KMS-11 (cell line): ENCODE measurements at regions not wholly inside any gene's neighbourhood (a gene's known extent, or its start where the extent isn't known, plus 50 kb on each side); places are given as distances from the start of the nearest gene placed in this dataset.

ENCODE experiments used
- H2AFZ ChIP-seq: fragments of 200-600 bp; sonication (generic); 2 replicates; pipeline ENCODE4 v1.6.1; 2016; ENCODE audit warnings: antibody characterized with exemption, mixed run types, low read depth
- H3K27ac ChIP-seq: fragments of 200-600 bp; sonication (generic); 2 replicates; pipeline ENCODE4 v1.6.1; 2016; ENCODE audit warnings: mild to moderate bottlenecking, mixed run types
- H3K27me3 ChIP-seq: fragments of 200-600 bp; sonication (generic); 2 replicates; pipeline ENCODE4 v1.6.1; 2017; ENCODE audit warnings: mild to moderate bottlenecking, low read depth, mixed run types, moderate library complexity; ENCODE audit not compliant: insufficient read depth
- H3K36me3 ChIP-seq: fragments of 200-600 bp; sonication (generic); 2 replicates; pipeline ENCODE4 v1.6.1; 2017; ENCODE audit warnings: mild to moderate bottlenecking, mixed run types; ENCODE audit not compliant: insufficient read depth
- H3K4me1 ChIP-seq: fragments of 200-600 bp; sonication (generic); 2 replicates; pipeline ENCODE4 v1.6.1; 2016; ENCODE audit warnings: mild to moderate bottlenecking, low read depth, mixed run types; ENCODE audit not compliant: poor library complexity, severe bottlenecking
- H3K4me2 ChIP-seq: fragments of 200-600 bp; sonication (generic); 2 replicates; pipeline ENCODE4 v1.7.0; 2016; ENCODE audit warnings: mild to moderate bottlenecking, mixed run types
- H3K4me3 ChIP-seq: fragments of 200-600 bp; sonication (generic); IDR thresholded peaks from 2 replicates; pipeline ENCODE4 v1.6.1; 2017; ENCODE audit warnings: low read depth, low read length, mixed read lengths; ENCODE audit not compliant: insufficient read depth
- H3K79me2 ChIP-seq: fragments of 200-600 bp; sonication (generic); 2 replicates; pipeline ENCODE4 v1.6.1; 2016; ENCODE audit warnings: low read depth, mixed run types; ENCODE audit not compliant: insufficient read depth
- H3K9ac ChIP-seq: fragments of 200-600 bp; sonication (generic); 2 replicates; pipeline ENCODE4 v1.6.1; 2016; ENCODE audit warnings: mild to moderate bottlenecking, mixed run types
- H4K20me1 ChIP-seq: fragments of 200-600 bp; sonication (generic); 2 replicates; pipeline ENCODE4 v1.6.1; 2016; ENCODE audit warnings: mild to moderate bottlenecking, mixed run types; ENCODE audit not compliant: insufficient read depth
- TF ChIP-seq, protein P1 (sequence below): fragments of 200-600 bp; sonication (generic); conservative IDR thresholded peaks from 2 replicates; pipeline ENCODE4 v1.6.1; 2017; ENCODE audit warnings: low read depth, mild to moderate bottlenecking, antibody characterized with exemption, low read length, moderate library complexity, mixed read lengths

DNA sequence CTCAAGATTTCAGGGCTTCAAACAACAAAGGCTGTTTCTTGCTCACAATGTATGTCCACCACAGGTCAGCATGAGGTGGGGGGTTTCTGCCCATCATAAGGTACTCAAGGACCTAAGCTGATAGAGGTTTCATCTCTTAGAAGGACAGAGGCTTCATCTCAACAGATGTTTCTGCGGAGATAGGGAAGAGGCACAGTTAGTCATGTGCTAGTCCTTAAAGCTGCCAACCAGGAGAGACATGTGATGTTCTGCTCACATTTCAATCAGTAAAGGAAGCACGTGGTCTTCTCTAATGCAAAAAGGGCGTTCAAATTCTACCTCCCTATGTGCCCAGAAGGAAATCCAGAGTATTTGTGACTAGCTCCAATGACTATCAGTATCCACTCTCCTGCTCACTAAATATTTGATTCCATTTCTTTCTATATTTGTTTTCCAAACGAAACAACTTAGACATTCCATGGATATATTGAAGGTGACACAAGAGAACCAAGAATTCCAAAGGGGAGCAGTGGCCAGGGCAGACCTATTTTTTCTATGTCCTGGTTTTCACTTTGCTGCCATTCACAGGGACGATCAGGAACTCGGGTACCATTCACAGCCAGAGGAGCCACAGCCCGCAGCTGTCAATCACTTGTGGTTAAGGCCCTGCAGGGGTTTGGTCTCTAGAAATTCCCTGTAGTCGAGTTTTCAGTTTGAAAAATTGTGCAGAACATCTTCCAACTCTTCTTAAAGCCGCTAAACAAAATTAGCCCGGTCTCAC is 173.2 kb upstream of the FOXA2 start:
- Histone ChIP-seq H3K27me3 (no peaks in the 10 kb centered on the region), H3K4me3 (no peak overlapping the region), H3K9ac (no peak overlapping the region), H3K36me3 (no peaks in the 10 kb centered on the region), H3K4me1 (no peaks in the 10 kb centered on the region), H2AFZ (no peak overlapping the region), H4K20me1 (no peaks in the 10 kb centered on the region), H3K4me2 (no peak overlapping the region), H3K27ac (no peak overlapping the region), H3K79me2 (no peaks in the 10 kb centered on the region)
- TF ChIP-seq, protein P1, sequence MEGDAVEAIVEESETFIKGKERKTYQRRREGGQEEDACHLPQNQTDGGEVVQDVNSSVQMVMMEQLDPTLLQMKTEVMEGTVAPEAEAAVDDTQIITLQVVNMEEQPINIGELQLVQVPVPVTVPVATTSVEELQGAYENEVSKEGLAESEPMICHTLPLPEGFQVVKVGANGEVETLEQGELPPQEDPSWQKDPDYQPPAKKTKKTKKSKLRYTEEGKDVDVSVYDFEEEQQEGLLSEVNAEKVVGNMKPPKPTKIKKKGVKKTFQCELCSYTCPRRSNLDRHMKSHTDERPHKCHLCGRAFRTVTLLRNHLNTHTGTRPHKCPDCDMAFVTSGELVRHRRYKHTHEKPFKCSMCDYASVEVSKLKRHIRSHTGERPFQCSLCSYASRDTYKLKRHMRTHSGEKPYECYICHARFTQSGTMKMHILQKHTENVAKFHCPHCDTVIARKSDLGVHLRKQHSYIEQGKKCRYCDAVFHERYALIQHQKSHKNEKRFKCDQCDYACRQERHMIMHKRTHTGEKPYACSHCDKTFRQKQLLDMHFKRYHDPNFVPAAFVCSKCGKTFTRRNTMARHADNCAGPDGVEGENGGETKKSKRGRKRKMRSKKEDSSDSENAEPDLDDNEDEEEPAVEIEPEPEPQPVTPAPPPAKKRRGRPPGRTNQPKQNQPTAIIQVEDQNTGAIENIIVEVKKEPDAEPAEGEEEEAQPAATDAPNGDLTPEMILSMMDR, result no peak

- Histone ChIP-seq H3K4me2 (no peak overlapping the region), H3K4me3 (no peak overlapping the region), H3K79me2 (no peaks in the 10 kb centered on the region), H4K20me1 (no peaks in the 10 kb centered on the region), H3K27me3 (no peaks in the 10 kb centered on the region), H2AFZ (no peak overlapping the region), H3K4me1 (no peaks in the 10 kb centered on the region), H3K9ac (no peak overlapping the region), H3K27ac (no peak overlapping the region), H3K36me3 (no peaks in the 10 kb centered on the region)
- TF ChIP-seq, protein P1, result no peak
Measured at GRCh38 chr20:22758815-22759214, 174.4 kb upstream of the FOXA2 start.

GRCh38 chr20:22762576-22763256 is 178.3 kb upstream of the FOXA2 start:
- no peaks in the 10 kb centered on the region for H3K79me2 ChIP-seq
- H3K4me2 ChIP-seq, result no peak overlapping the region
- H4K20me1 ChIP-seq, result no peaks in the 10 kb centered on the region
- H3K4me3 ChIP-seq, result no peak overlapping the region
- no peak overlapping the region for H3K9ac ChIP-seq
- no peaks in the 10 kb centered on the region for H3K27me3 ChIP-seq
- TF ChIP-seq, protein P1, result no peak
- no peaks in the 10 kb centered on the region for H3K4me1 ChIP-seq
- no peaks in the 10 kb centered on the region for H3K36me3 ChIP-seq
- no peak overlapping the region for H3K27ac ChIP-seq
- no peak overlapping the region for H2AFZ ChIP-seq

DNA sequence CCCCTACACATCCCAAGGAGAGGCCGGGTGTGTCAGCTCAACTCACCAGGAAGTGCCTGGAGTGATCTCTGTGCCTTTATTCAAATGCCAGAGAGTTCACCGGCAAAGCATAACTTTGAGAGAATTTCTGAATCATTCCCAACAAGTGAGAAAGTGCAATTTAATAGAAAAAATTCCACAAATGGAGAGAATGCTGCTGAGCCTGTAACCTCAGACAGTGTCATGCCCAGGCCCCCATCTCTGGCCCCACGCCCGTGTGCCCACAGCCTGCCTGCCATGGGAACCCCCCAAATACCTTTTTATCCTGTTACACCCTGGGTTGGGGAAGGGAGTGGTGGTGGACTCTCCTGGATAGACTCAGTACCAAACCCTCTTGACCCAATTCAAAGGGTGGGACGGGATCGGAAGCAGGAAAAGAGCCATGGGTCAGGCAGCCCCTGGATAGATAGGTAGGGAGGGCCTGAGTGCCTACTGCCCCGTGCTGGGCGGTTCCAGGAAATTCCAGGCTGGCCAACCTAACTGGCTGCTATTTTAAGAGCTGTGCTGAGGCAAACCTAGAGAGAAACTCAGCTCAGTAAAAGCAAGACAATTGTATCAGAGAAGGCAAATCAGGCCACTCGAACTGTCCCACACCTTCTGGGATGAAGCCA is 179.0 kb upstream of the FOXA2 start:
- no peaks in the 10 kb centered on the region for H4K20me1 ChIP-seq
- no peak overlapping the region for H3K27ac ChIP-seq
- TF ChIP-seq, protein P1, result no peak
- H3K4me3 ChIP-seq, result no peak overlapping the region
- H3K4me1 ChIP-seq, result no peaks in the 10 kb centered on the region
- no peaks in the 10 kb centered on the region for H3K79me2 ChIP-seq
- H3K36me3 ChIP-seq, result no peaks in the 10 kb centered on the region
- no peak overlapping the region for H2AFZ ChIP-seq
- H3K9ac ChIP-seq, result no peak overlapping the region
- no peaks in the 10 kb centered on the region for H3K27me3 ChIP-seq
- no peak overlapping the region for H3K4me2 ChIP-seq
